ENCODE measurements at regions not wholly inside any gene's neighbourhood (a gene's known extent, or its start where the extent isn't known, plus 50 kb on each side); places are given as distances from the start of the nearest gene placed in this dataset.
"Not testable (repeated sequence)": the region's sequence is repeated elsewhere in the genome, so short reads cannot be mapped to it uniquely, and the experiment has no call there.

DNA sequence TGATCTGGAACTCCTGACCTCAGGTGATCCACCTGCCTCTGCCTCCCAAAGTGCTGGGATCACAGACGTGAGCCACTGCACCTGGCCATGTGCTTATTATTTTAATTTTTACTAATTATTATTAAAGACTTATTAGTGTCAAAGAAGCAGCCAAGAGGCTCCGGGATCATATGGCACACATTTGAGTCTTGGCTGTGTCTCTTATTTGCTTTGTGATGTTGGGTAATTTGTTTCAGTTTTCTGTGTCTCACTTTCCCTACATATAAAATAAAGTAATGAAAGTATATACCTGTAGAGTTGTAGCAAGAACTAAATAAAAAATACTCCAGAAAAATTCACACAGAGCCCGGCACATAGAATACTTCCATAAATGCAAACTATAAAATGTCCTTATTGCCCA lies 238.0 kb upstream of the TBL1XR1 start:
- no peak for FAIRE-seq

DNA sequence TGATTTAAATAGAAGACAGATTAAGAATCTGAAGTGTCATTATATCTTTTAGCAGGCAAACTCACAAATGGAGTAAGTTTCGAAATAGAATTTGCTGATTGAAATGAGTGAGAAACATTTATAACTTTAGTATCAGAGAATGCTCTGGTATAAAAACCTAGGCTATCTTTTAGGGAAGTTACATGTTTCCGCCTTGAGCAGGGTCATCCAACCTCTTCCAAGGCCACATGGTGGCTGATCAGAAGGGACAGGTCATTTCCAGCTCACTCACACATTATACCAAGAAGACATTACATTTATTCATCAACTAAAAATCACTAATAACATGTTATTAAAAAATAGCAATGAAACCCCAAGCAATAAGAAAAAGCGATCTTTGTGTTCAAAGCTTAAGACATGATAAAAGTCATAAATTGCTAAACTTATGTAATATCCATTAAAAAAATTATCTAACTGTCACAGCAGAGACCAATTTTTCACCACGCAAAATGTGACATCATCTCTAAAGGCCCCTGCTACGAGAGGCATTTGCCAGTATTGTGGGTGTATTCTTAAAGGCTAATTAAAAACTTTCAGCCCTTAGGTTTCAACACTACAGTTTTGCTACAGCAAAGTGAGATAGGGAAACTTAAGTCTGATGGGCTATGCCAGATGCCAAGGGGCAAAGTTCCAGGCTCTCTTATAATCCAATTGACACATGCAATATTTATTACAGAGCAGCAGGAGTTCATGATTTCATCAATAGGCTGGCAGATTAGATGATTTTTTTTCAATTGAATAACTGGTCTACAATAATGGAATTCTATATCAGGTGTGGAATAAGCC lies 240.4 kb upstream of the TBL1XR1 start:
- FAIRE-seq: no peak

DNA sequence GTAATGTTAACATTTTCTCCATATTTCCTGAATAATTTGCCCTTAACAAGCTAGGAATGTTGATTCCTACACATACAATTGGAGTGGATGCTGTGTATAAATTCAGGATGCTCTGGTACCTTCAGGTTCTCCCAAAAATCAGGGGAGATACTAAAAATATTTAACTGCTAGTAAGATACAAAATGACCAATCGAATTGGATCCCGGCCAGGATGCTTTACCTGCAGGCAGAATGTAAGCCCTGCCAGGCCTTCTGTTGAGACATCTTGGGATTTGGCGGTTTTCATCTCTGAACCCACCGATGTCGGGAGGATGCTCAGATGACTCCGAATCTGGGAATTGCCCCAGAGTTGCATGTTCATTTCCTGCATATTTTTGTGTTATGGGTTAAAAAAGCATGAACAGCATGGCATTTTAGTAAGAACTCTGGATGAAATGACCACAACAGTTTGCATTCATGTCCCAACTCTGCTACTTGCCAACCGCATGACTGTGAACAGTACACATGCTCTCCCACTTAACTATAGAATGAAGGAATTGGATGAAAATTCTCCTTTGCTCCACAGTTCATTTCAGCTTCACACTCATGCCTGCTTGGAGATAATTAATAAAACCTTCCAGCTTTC lies 241.4 kb upstream of the TBL1XR1 start:
- FAIRE-seq: no peak

DNA sequence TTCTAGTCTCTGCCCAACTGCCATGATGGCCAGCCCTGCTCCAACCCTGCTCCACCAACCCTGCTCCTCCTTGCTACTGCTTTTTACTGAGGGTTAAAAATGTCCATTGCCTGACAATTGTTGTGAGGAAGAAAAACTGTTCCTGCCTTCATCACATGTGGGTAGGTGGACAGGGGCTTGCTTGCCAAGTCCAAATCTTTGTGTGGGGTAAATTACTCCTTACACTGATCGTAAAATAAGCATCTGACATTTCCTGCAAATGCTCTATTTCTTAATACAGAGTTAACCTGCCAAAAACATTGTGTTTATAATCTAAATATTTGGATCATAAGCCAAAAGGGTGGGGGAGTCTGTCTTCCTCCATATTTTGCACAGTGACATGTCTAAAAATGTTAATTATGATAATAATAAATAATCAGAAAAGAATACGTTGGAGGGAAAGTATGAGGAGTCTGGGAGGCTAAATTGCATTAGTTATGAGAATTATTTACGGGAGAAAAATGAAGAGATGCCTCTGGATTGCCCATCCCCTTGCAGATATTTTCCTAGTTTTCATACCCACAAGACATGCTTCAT lies 242.5 kb upstream of the TBL1XR1 start:
- FAIRE-seq: peak; percentile 91

DNA sequence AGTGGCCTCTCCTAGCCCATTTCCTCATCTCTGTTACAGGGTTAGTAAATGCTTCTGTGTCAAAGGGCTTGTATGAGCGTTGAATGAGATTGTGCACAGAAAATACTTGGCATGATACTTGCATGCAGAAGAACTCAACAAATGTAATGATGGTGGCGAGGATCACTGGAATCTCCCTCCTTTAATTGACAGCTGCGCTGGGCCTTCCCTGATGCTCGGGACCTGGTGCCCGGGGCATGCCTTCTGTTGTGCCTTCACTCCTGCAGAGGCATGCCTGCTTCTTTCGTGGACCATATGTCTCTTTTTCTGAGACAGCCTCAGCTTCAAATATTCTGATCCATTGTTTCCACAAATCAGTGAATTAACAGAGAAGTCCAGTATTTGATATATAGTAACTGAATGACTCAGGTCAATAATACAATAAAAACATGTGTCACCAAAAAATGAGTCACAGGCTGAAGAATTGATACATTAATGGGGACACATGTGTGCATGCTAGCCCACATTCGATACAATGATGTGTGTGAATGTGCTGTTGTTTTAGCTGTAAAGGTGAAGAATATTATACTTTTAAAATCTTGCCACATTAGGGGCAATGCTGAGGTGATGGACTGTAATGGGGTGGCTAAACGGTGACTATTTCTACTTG lies 243.3 kb upstream of the TBL1XR1 start:
- no peak for FAIRE-seq

DNA sequence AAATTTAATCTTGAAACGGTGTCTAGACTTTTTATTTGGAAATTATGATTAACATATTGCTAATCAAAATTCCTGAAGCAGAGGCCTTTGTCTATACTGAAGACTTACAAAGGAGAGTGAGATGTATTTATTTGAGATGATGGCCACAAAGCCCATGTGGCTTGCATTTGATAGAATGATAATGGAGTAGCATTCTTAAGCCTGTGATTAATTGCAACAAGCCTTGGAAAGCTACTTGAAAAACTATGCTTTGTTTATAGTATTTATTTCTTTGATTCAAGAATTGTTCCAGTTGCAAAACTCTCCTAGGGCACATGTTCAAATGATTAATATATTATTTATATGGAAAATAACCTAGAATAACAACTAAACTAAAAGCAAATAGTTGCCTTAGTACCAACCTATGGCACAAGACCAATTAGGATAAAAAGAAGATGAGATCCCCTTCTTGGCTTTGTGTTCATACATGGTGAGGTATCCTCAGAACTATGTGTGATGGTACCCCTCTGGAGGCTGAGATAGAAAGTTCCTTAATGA lies 244.1 kb upstream of the TBL1XR1 start:
- no peak for FAIRE-seq

DNA sequence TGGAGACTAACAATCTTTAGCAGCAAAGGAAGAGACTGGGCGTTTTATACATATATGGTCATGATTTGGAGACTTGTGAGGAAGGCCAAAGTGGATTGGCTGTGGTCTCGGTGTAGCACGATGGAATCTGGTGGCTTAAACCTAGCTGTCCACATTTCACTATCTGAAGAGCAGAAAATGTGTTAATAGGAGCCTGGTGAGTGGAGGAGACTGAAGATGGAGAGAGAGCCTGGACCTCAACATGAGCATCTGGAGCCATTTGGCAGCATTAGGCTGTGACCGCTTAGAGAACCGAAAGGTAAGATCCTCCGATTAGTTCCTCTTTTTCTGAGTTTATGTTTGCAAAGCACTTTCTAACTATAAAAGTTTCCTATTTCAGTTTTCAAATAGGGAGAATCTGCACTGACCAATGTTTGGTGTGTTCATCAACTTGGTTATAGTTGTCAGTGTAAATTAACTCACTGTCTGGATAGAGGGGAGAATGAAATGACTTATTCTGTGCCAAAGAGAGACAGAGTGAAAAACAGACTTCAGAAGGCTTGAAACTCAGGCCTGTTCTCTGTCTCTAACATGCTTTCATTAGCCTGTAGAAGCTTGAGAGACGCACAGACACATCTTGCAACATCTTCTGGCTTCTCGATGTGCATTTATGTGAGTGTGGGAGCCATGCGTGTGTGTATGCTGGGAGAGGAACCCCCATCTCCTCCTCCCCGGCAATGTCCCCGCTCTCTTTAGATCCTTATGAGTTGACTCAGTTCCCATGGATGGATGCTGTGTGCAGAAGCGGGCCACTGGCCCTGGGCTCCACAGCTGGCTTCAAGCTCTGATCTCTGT lies 244.7 kb upstream of the TBL1XR1 start:
- no peak for FAIRE-seq

DNA sequence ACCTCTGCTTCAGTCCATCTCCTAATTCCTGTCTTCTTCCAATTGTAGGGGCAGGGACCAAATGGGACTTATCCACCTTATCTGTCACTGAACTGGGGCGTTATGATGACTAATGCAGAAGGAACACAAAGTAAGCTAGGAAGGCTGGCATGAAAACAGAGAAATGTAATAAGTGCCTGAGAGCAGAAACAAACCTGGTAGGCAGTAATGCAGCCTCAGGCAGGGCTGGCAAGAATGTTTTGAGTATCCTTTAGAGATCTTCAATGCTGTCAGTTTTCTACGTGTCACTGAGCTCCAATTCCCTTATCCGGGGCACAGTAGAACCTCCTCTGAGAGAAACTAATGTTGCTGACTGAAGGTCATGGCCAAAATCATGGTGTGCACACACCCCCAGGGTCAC lies 246.2 kb upstream of the TBL1XR1 start:
- FAIRE-seq: no peak

DNA sequence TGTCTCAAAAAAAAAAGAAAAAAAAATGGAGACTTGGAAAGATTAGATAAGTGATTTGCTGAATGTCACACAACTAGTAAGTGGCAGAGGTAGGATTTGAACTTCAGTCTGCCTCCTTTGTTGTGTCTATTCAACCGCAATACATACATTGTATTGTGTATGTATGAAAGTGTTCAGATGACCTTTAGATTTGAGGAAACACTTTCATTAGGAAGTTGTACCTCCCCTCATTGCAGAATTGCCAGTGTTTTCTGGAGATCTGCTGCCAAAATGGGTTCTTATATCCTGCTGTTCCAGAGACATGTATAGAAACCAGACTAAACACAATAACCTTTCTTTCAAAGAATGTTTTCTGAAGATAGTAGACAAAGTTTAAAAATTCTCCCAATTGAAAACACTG lies 247.4 kb upstream of the TBL1XR1 start:
- no peak for FAIRE-seq

DNA sequence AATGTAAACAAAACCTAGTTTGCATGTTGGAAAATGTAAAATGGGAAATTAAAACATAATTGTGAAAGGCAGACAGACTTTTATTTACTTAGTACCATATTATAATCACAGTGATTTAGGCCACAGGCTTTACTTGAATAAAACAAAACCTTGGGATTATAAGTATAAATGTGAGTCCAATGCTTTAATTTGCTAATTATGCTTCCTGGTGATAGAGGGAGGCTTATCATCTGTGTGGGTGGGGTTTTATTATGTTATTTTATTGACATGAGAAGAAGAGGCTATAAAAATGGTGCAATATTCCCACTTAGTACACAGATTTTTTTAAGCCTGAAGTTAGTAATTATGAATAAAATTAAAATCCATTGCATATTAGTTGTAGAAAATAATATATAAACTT lies 248.3 kb upstream of the TBL1XR1 start:
- no peak for FAIRE-seq

DNA sequence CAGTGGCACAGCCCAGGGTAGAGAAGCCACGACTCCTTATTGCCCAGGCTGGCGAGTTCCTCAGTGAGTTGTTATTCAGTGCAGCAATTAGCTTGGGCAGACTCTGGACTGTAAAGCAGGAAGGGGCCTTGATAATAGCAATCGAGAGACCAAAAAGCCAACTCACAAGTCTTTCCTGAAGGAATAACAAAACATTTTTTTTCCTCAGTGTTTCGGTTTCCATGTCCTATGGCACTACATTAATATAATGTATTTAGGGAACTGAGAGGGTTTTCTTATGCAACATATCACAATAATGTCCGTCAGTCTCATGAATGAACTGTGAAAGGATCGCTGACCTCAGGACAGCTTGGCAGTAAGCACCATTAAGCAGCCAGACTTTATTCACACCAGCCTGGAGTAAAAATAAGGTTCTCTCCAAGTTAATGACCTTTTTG lies 248.9 kb upstream of the TBL1XR1 start:
- FAIRE-seq: no peak

DNA sequence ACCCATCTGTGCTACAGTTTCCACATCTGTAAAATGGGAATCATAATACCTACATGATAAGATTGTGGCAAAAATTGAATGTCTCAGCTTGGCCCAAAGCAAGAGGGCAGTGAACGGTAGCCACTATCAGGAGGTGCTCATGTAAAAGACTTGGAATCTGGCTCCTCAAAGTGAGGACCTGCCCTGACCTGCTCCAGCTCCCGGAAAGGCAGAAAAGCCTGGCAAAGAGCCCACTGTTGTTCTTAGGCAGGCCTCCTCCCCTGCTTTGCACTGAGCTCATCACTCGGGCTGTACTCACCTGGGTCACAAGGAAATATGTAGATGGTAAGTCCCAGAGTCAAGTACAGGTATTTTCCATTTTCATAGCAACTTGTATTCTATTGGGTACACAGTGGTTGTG lies 250.7 kb upstream of the TBL1XR1 start:
- no peak for FAIRE-seq

DNA sequence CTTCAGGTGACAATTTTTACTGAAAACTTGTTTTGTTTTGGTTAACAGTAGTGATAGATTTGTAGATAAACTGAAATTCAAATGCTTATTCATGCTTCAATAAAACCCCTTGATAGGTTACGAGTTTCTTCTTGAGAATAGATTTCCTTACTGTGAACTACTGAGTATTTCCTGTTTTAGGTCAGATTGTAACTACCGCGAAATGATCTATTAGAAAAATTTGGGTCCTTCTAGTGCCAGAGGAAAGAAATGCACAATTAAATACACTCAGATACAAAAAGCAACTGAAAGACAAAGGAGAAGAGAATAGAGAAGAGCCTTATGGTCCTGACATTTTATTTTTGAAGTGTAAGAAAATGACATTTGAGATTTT lies 251.7 kb upstream of the TBL1XR1 start:
- no peak for FAIRE-seq

DNA sequence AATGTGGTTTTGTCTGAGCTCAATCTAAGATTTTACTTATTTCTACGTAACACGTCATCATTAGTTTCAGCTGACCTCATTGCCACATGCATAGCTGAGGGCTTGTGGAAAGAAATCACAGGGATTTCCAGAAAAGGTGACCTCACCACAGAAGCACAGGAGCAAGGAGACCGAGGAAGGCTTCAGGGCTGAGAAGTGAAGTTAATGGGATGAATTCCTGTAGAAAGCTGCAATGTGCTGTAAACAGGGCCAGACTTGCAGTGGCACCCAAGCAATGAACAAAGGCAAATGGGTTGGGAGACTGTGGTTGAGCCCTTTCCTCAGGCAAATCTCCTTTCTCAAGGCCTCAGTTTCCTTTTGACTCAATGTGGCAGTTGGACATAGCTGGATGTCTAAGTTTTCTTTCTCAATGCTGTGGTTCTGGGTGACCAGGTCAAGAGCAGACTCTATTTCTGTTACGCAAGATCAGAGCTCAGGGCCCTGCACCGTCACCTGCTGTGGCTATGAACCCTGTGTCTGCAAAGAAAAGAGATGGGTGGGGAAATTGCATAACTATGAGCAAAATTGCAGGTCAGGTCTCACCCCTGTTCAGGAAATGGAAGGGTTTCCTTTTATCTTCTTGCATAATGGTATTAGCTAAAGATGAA lies 252.2 kb upstream of the TBL1XR1 start:
- no peak for FAIRE-seq

DNA sequence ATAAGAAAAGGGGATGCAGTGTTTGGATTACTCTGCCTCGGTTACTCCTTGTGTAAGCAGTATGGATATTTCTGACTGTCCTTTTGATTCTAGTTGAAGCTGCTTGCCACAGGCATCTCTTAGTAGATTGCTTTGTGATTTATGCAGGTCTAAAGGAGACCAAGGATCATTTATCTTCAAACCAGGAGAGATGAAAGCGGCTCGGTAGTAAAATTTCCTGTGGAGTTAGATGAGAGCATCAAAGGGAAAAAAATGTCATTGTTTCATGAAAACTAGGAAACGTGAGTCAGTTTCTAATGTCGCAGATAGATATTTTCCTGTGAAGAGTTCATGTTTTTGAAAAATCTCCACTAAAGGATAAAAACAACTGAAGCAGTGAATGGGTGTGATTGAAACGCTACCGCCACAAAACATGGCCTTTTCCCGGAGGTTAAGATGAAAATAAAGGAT lies 254.0 kb upstream of the TBL1XR1 start:
- FAIRE-seq: no peak

DNA sequence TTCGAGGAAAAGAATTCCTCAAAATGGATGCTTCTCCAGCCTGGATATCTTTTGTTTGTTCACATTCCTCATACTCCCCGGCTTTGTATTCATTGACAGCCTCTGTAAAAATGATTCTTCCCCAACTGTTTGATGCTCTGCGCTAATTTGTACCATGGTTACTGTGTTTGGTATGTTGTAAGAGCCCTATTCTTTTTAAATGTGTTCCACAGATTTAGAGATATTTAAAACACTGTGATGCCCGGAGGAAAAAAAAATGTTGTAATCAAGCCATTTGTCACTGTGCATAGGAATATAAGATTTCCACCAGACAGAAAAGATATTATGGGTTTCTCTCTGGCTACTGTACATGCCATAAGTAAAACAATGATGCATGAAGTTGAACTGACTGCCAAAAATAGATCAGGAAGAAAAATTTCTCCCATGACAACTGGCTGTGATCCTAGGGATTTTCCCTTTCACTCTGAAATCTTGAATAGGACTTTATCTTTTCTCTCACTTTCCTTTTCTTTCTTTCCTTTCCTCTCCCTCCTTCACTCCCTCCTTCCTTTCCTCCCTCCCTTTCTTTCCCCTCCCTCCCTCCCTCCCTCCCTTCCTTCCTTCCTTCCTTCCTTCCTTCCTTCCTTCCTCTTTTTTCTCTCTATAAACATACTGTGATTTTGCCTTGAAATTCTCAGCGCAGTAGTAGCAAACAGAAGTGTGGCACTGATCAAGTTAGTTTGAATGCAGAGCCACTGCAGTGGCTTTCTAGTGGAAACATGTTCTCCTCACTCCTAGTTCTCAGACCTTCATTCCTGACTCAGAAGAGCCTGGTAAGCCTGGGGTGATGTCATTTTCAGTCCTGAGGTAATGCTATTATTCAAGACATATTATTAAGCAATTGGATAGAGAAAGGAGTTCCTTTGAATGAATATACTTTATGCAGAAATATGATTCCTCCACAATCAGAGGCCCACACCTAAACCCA lies 254.9 kb upstream of the TBL1XR1 start:
- no peak for FAIRE-seq

DNA sequence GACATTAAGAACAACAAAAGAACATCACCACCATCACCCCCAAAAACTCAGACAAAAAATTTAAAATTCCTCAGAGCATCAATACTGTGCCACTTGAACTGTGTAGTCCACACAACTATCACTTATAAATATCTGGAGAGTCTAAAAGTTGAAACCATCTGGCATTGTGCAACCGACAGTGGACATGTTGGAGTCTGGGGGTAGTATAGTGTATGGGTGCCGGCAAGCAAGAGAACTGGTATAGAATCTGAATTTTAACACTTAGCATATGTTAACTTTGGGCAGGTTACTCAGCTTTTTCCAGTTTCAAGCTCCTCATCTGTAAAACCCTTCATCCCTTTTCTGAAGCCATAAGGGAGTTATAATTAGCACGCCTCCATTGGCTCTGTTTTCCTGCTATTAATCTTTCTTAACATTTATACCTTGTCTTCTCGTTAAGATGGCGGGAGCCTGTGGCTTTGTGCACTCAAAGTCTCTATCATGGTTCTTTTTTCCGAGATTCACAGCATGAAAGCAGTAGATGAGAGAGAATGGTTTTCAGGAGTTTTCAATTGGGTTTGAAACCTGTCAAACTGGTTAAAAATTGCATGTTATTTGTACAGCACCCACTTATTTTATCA lies 255.7 kb upstream of the TBL1XR1 start:
- FAIRE-seq: no peak

DNA sequence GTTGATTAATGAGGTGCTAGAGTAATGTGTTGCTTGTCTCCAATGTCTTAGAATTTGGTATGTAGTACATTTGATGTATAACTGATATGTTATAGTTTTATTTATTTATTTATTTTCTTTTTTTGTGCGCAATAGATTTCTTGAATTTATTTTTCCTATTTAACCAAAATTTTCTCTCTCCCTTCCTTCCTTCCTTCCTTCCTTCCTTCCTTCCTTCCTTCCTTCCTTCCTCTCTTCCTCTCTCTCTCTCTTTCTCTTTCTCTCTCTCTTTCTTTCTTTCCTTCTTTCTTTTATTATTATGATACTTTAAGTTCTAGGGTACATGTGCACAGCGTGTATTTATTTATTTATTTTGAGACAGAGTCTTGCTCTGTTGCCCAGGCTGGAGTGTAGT lies 256.2 kb upstream of the TBL1XR1 start:
- FAIRE-seq: no peak

DNA sequence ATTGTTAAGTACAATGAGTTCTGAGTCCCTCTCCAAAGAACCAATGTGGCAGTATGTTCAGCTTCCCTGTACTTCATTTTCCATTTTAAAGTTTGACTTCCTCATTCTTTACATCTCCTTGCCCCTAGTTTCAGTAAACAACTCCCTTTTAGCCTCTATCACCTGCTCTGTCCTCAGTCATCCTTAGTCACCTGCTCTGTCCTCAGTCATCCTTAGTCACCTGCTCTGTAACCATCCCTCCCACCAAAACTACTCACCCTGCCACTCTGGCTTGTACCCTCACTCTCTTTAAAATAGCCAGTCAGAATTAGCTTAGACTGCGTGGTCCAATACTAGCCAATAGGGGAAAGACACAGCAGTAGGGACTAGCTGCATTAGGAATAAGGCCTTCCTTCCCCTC lies 259.9 kb upstream of the TBL1XR1 start:
- FAIRE-seq: not testable (repeated sequence)

DNA sequence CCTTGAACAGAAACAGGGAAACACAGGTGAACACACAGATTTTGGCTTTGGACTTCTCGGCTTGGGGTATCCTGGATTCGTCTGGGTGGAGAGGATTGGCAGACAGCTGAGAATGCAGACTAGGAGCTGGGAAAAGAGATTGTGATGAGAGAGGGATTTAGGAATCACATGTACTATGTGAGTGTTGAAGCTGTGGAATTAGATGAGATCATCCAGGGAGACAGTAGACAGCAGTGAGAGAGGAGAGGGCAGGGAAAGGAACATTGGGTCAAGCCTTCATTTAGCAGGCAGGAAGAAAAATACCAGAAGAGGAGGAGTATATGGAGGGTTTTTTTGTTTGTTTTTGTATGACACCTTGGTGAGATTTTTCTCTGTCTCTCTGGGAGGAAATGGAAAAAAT lies 262.1 kb upstream of the TBL1XR1 start:
- FAIRE-seq: no peak

Measured in endometrium (tissue), 2 donors.